ENCODE measurements at regions not wholly inside any gene's neighbourhood (a gene's known extent, or its start where the extent isn't known, plus 50 kb on each side); places are given as distances from the start of the nearest gene placed in this dataset.
"Not testable (repeated sequence)": the region's sequence is repeated elsewhere in the genome, so short reads cannot be mapped to it uniquely, and the experiment has no call there.

DNA sequence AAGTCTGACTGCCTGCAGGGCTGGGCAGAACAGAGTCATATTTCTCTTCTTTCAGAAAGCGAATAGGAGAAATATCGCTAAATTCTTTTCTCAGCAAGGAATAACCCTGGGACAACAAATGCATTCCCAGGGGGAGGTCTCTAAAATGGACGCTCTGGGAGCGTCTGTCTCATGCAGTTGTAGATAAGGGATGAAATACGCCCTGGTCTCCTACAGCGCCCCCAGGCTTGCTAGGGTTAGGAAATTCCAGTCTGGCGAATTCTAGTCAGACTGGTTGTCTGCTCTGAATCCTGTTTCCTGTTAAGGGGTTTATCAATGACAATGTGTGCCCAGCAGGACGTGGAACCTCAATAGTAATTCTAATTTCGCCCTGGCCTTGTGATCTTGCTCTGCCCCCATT, 1214.1 kb downstream of the DIAPH3 start:
- no peak overlapping the region for H3K27ac Mint-ChIP-seq
- no peak overlapping the region for H3K4me3 Mint-ChIP-seq
- no peak for DNase-seq
- H3K4me1 Mint-ChIP-seq: no peaks in the 10 kb centered on the region
- H3K9me3 ChIP-seq (ENCODE audit: control insufficient read depth, low read length, poor library complexity, severe bottlenecking): no peaks in the 10 kb centered on the region
- H3K36me3 Mint-ChIP-seq (ENCODE audit: low read depth): no peaks in the 10 kb centered on the region
- H3K27me3 Mint-ChIP-seq: no peaks in the 10 kb centered on the region
- no peak for ATAC-seq

DNA sequence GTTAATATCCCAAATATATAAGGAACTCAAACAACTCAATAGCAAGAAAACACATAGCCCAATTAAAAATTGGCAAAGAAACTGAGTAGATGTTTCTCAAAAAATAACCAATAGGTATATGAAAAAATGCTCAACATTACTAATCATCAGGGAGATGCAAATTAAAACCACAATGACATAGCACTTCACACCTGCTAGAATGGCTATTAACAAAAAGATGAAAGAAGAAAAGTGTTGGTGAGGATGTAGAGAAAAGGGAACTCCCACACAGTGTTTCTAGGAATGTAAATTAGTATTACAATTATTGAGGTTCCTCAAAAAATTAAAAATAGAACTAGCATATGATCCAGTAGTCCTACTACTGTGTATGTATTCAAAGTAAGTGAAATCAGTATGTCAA, 1212.8 kb downstream of the DIAPH3 start:
- H3K36me3 Mint-ChIP-seq (ENCODE audit: low read depth): no peaks in the 10 kb centered on the region
- H3K4me1 Mint-ChIP-seq: no peaks in the 10 kb centered on the region
- no peak overlapping the region for H3K27ac Mint-ChIP-seq
- H3K4me3 Mint-ChIP-seq: no peak overlapping the region
- H3K27me3 Mint-ChIP-seq: no peaks in the 10 kb centered on the region
- no peak for ATAC-seq
- DNase-seq: no peak
- H3K9me3 ChIP-seq (ENCODE audit: control insufficient read depth, low read length, poor library complexity, severe bottlenecking): no peaks in the 10 kb centered on the region

DNA sequence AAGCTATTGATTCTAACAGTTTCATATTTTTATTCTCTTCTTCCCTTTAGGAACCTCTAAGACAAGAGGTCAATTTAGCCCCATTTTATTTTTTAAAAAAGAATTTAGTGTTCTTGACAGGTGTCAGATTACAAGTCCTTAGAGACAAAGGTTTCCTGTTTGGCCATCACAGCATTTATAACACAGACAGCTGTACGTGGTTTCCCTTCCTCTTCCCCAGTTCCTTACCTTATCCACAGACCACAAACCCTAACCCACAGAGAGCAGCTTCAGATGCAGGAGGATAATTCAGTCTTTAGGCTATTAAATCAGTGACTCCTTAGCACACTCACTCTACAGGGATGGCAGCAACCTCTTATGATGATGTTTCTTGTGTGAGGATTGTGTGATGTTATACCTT, 1210.1 kb downstream of the DIAPH3 start:
- H3K36me3 Mint-ChIP-seq (ENCODE audit: low read depth): no peaks in the 10 kb centered on the region
- H3K27me3 Mint-ChIP-seq: no peaks in the 10 kb centered on the region
- H3K4me1 Mint-ChIP-seq: no peaks in the 10 kb centered on the region
- DNase-seq (no peak), ATAC-seq (no peak)
- no peaks in the 10 kb centered on the region for H3K9me3 ChIP-seq (ENCODE audit: control insufficient read depth, low read length, poor library complexity, severe bottlenecking)
- H3K4me3 Mint-ChIP-seq: no peak overlapping the region
- H3K27ac Mint-ChIP-seq: no peak overlapping the region

DNA sequence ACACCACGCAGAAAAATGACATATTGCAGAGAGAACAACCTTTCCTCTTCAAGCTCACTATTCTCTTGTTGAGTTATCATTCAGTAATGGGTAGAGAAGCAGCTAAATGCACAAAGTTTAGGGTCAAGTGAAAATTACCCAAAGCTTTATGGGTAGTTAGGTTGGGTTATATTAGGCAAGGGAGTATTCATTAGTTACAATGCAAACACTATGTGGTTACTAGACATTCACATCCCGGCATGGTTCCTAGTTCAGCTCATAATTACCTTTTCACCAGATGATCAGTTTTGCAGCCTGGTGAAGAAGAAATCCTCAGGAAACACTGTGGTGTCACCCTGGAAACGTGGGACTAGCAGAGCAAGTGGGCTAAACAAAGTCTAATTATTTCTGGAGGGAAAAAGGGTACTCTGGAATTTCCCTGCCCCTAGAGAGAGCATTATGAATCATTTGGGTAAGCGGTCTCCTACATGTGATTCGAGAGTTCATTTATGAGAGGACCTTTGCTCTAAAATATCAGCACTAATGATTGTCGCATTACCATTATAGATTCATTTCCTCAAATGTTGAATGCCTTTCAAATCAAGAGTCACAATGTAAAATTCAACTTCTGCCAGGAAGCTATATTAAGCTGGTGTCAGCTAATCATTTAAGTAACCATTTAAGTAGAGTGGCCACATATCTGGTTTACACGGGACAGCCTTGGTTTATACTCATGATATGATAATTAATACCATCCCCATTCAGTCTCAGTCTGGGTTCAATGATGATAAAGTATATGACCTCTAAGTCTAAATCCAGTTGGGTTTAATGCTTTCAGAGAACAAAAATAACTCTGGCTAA, 1208.0 kb downstream of the DIAPH3 start:
- H3K9me3 ChIP-seq (ENCODE audit: control insufficient read depth, low read length, poor library complexity, severe bottlenecking): no peaks in the 10 kb centered on the region
- Mint-ChIP-seq H3K4me3 (no peak overlapping the region), H3K36me3 (ENCODE audit: low read depth) (no peaks in the 10 kb centered on the region), H3K27me3 (no peaks in the 10 kb centered on the region), H3K4me1 (no peaks in the 10 kb centered on the region), H3K27ac (no peak overlapping the region)
- no peak for ATAC-seq
- no peak for DNase-seq

DNA sequence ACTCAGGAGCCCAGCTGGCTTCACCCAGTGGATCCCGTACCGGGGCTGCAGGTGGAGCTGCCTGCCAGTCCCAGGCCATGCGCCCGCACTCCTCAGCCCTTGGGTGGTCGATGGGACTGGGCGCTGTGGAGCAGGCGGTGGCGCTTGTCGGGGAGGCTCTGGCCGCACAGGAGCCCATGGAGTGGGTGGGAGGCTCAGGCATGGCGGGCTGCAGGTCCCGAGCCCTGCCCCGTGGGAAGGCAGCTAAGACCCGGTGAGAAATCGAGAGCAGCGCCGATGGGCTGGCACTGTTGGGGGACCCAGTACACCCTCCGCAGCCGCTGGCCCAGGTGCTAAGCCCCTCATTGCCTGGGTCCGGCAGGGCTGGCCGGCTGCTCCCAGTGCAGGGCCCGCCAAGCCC, 1205.6 kb downstream of the DIAPH3 start:
- H3K27ac Mint-ChIP-seq; H3K36me3 Mint-ChIP-seq (ENCODE audit: low read depth); H3K9me3 ChIP-seq (ENCODE audit: control insufficient read depth, low read length, poor library complexity, severe bottlenecking); H3K4me1 Mint-ChIP-seq; H3K27me3 Mint-ChIP-seq; ATAC-seq; DNase-seq; H3K4me3 Mint-ChIP-seq: not testable (repeated sequence)

DNA sequence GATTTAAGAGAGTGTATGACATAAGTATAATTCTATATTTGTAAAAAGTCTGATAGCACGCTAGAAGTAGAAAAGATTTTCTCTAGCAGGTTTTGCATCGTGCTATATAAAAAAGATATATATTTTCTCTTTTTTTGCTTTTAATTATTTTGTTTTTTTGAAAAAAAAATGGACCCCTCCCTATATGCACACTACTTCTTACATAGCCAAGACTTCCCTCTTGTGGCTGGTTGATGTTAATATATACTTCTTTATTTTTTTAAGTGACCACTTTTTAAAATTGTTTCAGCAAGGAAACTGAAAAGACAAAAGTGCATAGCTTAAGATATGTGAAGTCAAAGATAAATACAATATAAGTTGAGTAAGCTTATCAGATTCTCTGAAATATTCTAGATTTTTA, 1202.8 kb downstream of the DIAPH3 start:
- H3K27me3 Mint-ChIP-seq: no peaks in the 10 kb centered on the region
- H3K9me3 ChIP-seq (ENCODE audit: control insufficient read depth, low read length, poor library complexity, severe bottlenecking): no peaks in the 10 kb centered on the region
- ATAC-seq (no peak), DNase-seq (no peak)
- H3K36me3 Mint-ChIP-seq (ENCODE audit: low read depth): no peaks in the 10 kb centered on the region
- no peak overlapping the region for H3K27ac Mint-ChIP-seq
- no peak overlapping the region for H3K4me3 Mint-ChIP-seq
- H3K4me1 Mint-ChIP-seq: no peaks in the 10 kb centered on the region

DNA sequence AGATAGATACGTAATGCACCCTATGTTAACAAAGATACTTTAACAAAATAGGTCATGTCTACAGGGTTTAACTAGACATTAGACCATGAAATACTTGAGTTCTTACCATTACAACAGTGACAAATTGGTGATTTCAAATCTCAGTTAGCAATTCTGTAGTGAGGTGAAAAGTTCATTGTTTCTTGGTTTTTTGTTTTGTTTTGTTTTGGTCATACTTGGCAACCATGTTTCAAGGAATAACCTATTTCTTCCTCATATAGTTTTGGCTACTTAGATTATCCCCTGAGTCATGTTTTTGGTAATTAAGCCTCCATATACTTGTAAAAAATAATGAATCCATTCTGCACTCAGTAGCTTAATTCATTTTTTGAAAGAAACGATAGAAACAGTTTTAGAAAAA, 1200.4 kb downstream of the DIAPH3 start:
- ATAC-seq (no peak), DNase-seq (no peak)
- Mint-ChIP-seq H3K27ac (no peak overlapping the region), H3K4me1 (no peaks in the 10 kb centered on the region), H3K4me3 (no peak overlapping the region), H3K27me3 (no peaks in the 10 kb centered on the region), H3K36me3 (ENCODE audit: low read depth) (no peaks in the 10 kb centered on the region)
- no peaks in the 10 kb centered on the region for H3K9me3 ChIP-seq (ENCODE audit: control insufficient read depth, low read length, poor library complexity, severe bottlenecking)

DNA sequence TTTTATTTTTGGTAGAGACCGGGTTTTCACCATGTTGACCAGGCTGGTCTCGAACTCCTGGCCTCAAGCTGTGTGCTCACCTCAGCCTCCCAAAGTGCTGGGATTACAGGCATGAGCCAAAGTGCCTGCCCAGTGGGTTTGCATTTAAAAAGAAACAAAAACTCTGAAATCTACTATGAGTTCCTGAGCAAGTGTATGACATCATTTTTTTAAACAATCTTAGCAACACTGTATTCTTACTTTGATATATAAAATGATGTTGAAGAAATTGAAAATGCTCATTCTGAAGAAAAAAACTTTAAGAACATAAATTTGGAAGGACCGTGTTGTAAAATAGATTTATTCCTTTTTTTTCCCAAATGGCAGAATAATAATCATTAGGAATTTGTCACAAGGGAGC, 1199.7 kb downstream of the DIAPH3 start:
- no peaks in the 10 kb centered on the region for H3K36me3 Mint-ChIP-seq (ENCODE audit: low read depth)
- H3K27me3 Mint-ChIP-seq: no peaks in the 10 kb centered on the region
- ATAC-seq (no peak), DNase-seq (no peak)
- H3K4me3 Mint-ChIP-seq: no peak overlapping the region
- H3K9me3 ChIP-seq (ENCODE audit: control insufficient read depth, low read length, poor library complexity, severe bottlenecking): no peaks in the 10 kb centered on the region
- no peaks in the 10 kb centered on the region for H3K4me1 Mint-ChIP-seq
- no peak overlapping the region for H3K27ac Mint-ChIP-seq

DNA sequence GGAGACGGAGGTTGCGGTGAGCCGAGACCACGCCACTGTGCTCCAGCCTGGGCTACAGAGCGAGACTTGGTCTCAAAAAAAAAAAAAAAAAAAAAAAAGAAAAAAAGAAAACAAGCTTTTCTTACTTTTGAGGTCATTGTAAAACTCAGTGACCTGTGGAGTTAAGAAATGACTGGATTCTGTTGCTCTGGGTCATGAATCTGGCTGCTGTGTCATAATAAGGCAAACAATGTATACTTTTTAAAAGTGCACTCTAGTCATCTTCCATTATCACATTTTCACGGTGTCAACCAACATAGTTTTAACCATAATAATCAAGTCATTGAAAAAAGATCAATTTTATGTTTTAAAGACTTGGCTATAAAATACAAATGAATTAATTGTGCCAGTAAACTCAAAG, 1186.6 kb downstream of the DIAPH3 start:
- no peaks in the 10 kb centered on the region for H3K9me3 ChIP-seq (ENCODE audit: control insufficient read depth, low read length, poor library complexity, severe bottlenecking)
- no peaks in the 10 kb centered on the region for H3K4me1 Mint-ChIP-seq
- no peak overlapping the region for H3K27ac Mint-ChIP-seq
- no peak overlapping the region for H3K4me3 Mint-ChIP-seq
- DNase-seq: no peak
- no peaks in the 10 kb centered on the region for H3K27me3 Mint-ChIP-seq
- no peaks in the 10 kb centered on the region for H3K36me3 Mint-ChIP-seq (ENCODE audit: low read depth)
- no peak for ATAC-seq

DNA sequence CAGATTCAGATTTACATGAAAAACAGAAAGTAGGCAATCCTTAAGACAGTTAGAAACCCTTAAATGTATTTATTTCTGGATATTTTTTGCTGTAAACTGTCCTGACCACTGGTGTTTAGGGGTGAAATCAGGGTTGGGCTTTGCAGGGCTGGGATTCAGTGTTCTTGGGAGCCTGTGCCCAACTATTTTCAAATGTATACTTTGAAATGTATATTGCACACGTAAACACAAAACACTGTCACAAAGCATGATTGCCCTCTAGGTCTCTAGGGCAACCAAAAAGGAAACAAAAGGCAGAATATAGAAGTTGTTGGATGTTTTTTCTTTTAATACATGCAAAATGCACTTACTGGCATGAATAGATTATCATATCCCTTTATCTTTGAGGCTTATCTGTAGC, 1185.4 kb downstream of the DIAPH3 start:
- Mint-ChIP-seq H3K4me3 (no peak overlapping the region), H3K27me3 (no peaks in the 10 kb centered on the region), H3K27ac (no peak overlapping the region), H3K4me1 (no peaks in the 10 kb centered on the region), H3K36me3 (ENCODE audit: low read depth) (no peaks in the 10 kb centered on the region)
- ATAC-seq (no peak), DNase-seq (no peak)
- H3K9me3 ChIP-seq (ENCODE audit: control insufficient read depth, low read length, poor library complexity, severe bottlenecking): no peaks in the 10 kb centered on the region

DNA sequence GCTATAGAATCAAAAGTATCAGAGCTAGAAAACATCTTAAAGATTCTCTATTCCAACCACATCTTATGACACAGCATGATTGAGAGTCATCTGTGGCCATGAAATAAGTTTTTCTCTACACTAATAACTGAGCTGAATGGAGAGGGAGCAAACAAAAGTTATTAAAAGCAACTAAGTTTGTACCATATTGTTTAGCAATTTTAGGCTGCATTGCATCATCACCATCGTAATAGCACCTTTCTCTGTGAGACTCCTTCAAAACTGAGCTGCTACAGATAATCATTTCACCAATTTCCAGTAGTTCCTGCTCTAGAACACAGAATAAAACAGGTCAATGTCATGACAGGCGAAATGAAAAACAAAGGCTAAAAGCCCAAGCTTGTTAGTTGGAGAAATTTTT, 1183.9 kb downstream of the DIAPH3 start:
- H3K36me3 Mint-ChIP-seq (ENCODE audit: low read depth): no peaks in the 10 kb centered on the region
- DNase-seq (no peak), ATAC-seq (no peak)
- H3K4me3 Mint-ChIP-seq: no peak overlapping the region
- no peaks in the 10 kb centered on the region for H3K9me3 ChIP-seq (ENCODE audit: control insufficient read depth, low read length, poor library complexity, severe bottlenecking)
- H3K27ac Mint-ChIP-seq: no peak overlapping the region
- H3K27me3 Mint-ChIP-seq: no peaks in the 10 kb centered on the region
- no peaks in the 10 kb centered on the region for H3K4me1 Mint-ChIP-seq

DNA sequence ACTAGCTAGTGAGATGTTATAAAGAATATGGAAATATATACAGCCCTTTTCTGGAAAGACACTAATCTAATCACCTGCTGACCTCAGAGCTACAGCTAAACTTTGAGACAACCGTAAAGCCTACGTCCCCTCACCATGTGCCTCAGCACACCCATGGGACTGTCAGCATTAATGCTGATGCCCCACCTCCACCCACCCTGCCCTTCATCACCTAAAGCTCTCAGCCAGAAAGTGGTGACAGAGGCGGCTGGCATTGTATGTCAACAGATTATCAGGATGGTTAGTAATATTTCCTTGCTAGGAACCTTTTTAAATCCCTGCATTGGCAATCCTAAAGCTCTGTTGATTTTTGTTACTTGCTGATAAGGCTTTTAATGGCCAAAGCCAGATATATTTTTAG, 1177.9 kb downstream of the DIAPH3 start:
- H3K9me3 ChIP-seq (ENCODE audit: control insufficient read depth, low read length, poor library complexity, severe bottlenecking): no peaks in the 10 kb centered on the region
- no peak for ATAC-seq
- H3K4me3 Mint-ChIP-seq: no peak overlapping the region
- H3K27me3 Mint-ChIP-seq: no peaks in the 10 kb centered on the region
- H3K27ac Mint-ChIP-seq: no peak overlapping the region
- H3K36me3 Mint-ChIP-seq (ENCODE audit: low read depth): no peaks in the 10 kb centered on the region
- DNase-seq: no peak
- H3K4me1 Mint-ChIP-seq: no peaks in the 10 kb centered on the region

DNA sequence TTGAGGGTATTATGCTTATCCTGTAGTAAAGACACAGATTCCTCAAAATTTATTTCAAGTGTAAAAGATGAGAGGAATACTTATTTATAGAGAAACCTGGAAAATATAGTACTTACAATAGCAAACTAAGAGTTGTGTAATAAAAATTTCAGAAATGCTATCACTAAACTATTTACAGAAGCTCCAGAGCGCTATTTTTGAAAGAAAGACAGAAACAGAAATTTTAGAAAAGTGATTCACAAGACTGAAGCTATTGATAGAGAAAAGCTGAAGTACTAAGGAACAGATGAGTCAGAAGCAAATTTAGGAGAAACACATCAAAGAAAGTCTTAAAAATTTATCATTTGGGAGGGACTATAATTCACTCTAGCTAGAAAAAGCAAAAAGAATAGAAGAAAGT, 1174.2 kb downstream of the DIAPH3 start:
- ATAC-seq (no peak), DNase-seq (no peak)
- no peaks in the 10 kb centered on the region for H3K9me3 ChIP-seq (ENCODE audit: control insufficient read depth, low read length, poor library complexity, severe bottlenecking)
- Mint-ChIP-seq H3K27ac (no peak overlapping the region), H3K4me1 (no peaks in the 10 kb centered on the region), H3K36me3 (ENCODE audit: low read depth) (no peaks in the 10 kb centered on the region), H3K4me3 (no peak overlapping the region), H3K27me3 (no peaks in the 10 kb centered on the region)

DNA sequence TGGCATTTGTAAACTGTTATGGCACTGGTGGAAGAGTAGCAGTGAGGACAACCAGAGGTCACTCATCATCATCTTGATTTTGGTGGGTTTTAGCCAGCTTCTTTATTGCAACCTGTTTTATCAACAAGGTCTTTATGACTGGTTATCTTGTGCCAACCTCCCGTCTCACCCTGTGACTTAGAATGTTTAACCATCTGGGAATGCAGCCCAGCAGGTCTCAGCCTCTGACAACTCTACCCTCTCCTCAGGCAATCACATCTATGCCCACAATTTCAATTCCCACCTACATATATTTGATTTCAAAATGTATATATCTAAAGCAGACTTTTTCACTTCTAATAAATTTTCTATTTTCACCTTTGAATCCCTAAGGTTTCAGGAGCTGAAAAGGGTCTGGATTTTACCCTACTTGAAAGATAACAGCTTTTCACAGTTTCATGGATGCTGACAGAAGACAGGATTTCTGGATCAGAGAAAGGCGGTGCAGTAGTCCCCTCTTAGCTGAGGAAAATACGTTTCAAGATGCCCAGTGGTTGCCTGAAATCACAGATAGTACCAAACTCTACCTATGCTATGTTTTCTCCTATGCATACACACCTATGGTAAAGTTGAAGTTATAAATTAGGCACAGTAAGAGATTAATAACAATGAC, 1171.8 kb downstream of the DIAPH3 start:
- no peaks in the 10 kb centered on the region for H3K36me3 Mint-ChIP-seq (ENCODE audit: low read depth)

More for the DNA sequence above, 1171.8 kb downstream of the DIAPH3 start:
- Mint-ChIP-seq H3K27ac (no peak overlapping the region), H3K4me1 (no peaks in the 10 kb centered on the region), H3K27me3 (no peaks in the 10 kb centered on the region), H3K4me3 (no peak overlapping the region)
- no peak for DNase-seq
- ATAC-seq: no peak
- no peaks in the 10 kb centered on the region for H3K9me3 ChIP-seq (ENCODE audit: control insufficient read depth, low read length, poor library complexity, severe bottlenecking)

All from T-helper 17 cell (primary cell).